ENCODE measurements at regions not wholly inside any gene's neighbourhood (a gene's known extent, or its start where the extent isn't known, plus 50 kb on each side); places are given as distances from the start of the nearest gene placed in this dataset.

- H3K27me3 ChIP-seq (ENCODE audit: insufficient read depth): no peaks in the 10 kb centered on the region
- H3K9me2 ChIP-seq: no peaks in the 10 kb centered on the region
- H3K36me3 ChIP-seq (replicated peaks in 1 of 2; ENCODE audit: control insufficient read depth in 1 of 2, insufficient read depth in 2 of 2, low read length in 1 of 2): no peaks in the 10 kb centered on the region
- no peaks in the 10 kb centered on the region for H3F3A ChIP-seq (replicated peaks; ENCODE audit: insufficient read depth)
- H2AFZ ChIP-seq (ENCODE audit: low read depth): no peak overlapping the region
- H3K27ac ChIP-seq (ENCODE audit: low read depth in 2 of 2, low read length in 1 of 2): no peak overlapping the region
- no peaks in the 10 kb centered on the region for H3K79me2 ChIP-seq (ENCODE audit: insufficient read depth)
- H3K4me1 ChIP-seq (ENCODE audit: control insufficient read depth in 1 of 2, insufficient read depth in 2 of 2, low read depth in 1 of 2, low read length in 1 of 2): peaks cover 0 to 4% of the 10 kb centered on the region in 2 experiments; a peak in 1 of 4 replicates
- H3K9ac ChIP-seq: no peak overlapping the region
- no peaks in the 10 kb centered on the region for H4K20me1 ChIP-seq (ENCODE audit: insufficient read depth)
- no peak overlapping the region for H3K4me3 ChIP-seq (ENCODE audit: low read depth in 2 of 2, low read length in 1 of 2)
- no peaks in the 10 kb centered on the region for H3K9me3 ChIP-seq
- WGBS (ENCODE audit: low lambda C conversion rate): 85% methylated on average over 5 of the region's 5 CpGs
- ChIA-PET POLR2A (no interaction called here), CTCF (interaction anchor here (0.7 kb wide), 1 partner anchor 10 kb away, joined by 3 read pairs; no protein-coding TSS in a partner anchor)
- DNase-seq: no peak
- no peak for TF ChIP-seq TCF12 (IDR thresholded peaks at IDR 0.05)
- no peak for TF ChIP-seq RCOR1 (IDR thresholded peaks at IDR 0.05; ENCODE audit: low read length)
- TF ChIP-seq ELF1 (IDR thresholded peaks at IDR 0.05): no peak
- TF ChIP-seq USF2 (IDR thresholded peaks at IDR 0.05; ENCODE audit: borderline replicate concordance, low read depth, low read length): no peak
- H3K4me2 ChIP-seq: no peak overlapping the region
These were observed 73.0 kb upstream of the ITGA6 start for GRCh38 chr2:172354347-172354746.

GRCh38 chr2:172357442-172357841 lies 69.9 kb upstream of the ITGA6 start:
- Histone ChIP-seq H3K4me2 (no peak overlapping the region), H3K9me2 (no peaks in the 10 kb centered on the region), H3K36me3 (replicated peaks in 1 of 2; ENCODE audit: control insufficient read depth in 1 of 2, insufficient read depth in 2 of 2, low read length in 1 of 2) (no peaks in the 10 kb centered on the region), H3K9me3 (no peaks in the 10 kb centered on the region), H3F3A (replicated peaks; ENCODE audit: insufficient read depth) (no peaks in the 10 kb centered on the region), H3K4me3 (ENCODE audit: low read depth in 2 of 2, low read length in 1 of 2) (no peak overlapping the region), H2AFZ (ENCODE audit: low read depth) (no peak overlapping the region), H3K27ac (ENCODE audit: low read depth in 2 of 2, low read length in 1 of 2) (no peak overlapping the region), H3K27me3 (ENCODE audit: insufficient read depth) (no peaks in the 10 kb centered on the region), H3K79me2 (ENCODE audit: insufficient read depth) (no peaks in the 10 kb centered on the region), H3K4me1 (ENCODE audit: control insufficient read depth in 1 of 2, insufficient read depth in 2 of 2, low read depth in 1 of 2, low read length in 1 of 2) (peaks cover 0 to 4% of the 10 kb centered on the region in 2 experiments; a peak in 1 of 4 replicates), H3K9ac (no peak overlapping the region), H4K20me1 (ENCODE audit: insufficient read depth) (no peaks in the 10 kb centered on the region)
- CTCF ChIA-PET: interaction anchor here (0.6 to 1.2 kb wide), 3 partner anchors 8 to 1704 kb away, joined by 3 to 4 read pairs (median 3); no protein-coding TSS in a partner anchor
- TF ChIP-seq USF1 (IDR thresholded peaks at IDR 0.05; ENCODE audit: borderline replicate concordance, low read depth) (no peak), FOXJ3 (CRISPR knock-in tag; IDR thresholded peaks at IDR 0.05) (no peak), SMC3 (IDR thresholded peaks at IDR 0.05; ENCODE audit: low read depth, low read length) (no peak), PBX3 (IDR thresholded peaks at IDR 0.05) (no peak), NRF1 (IDR thresholded peaks at IDR 0.05; ENCODE audit: low read depth, low read length) (no peak)
- POLR2A ChIA-PET: no interaction called here
- WGBS (ENCODE audit: low lambda C conversion rate): 56% methylated on average over 3 of the region's 3 CpGs
- no peak for DNase-seq
